H1 (cell line): ENCODE measurements at regions not wholly inside any gene's neighbourhood (a gene's known extent, or its start where the extent isn't known, plus 50 kb on each side); places are given as distances from the start of the nearest gene placed in this dataset.

Experiments
- KDM4A ChIP-seq: IDR thresholded peaks from one replicate; pipeline ENCODE4 v1.7.1; 2012; ENCODE audit warnings: low read depth, mild to moderate bottlenecking, moderate library complexity, low read length, inconsistent platforms; ENCODE audit not compliant: severe bottlenecking
- NANOG ChIP-seq: IDR thresholded peaks from 2 replicates; pipeline ENCODE4 v1.6.1; 2011; ENCODE audit warnings: low read length, low read depth, mild to moderate bottlenecking, inconsistent platforms; ENCODE audit not compliant: insufficient read depth, poor library complexity, severe bottlenecking
- NRF1 ChIP-seq: IDR thresholded peaks from 2 replicates; pipeline ENCODE4 v1.6.1; 2011; ENCODE audit warnings: mild to moderate bottlenecking, low read depth, low read length, improper control_type of control experiment
- POLR2A ChIP-seq, 2 experiments: IDR thresholded peaks; 1 replicate in 1 of 2; 2 replicates in 1 of 2; pipeline ENCODE4 v1.6.1; 2011; ENCODE audit warnings: low read depth in 2 of 2, low read length in 2 of 2, mild to moderate bottlenecking in 2 of 2; ENCODE audit errors: control extremely low read depth in 1 of 2
- POLR2AphosphoS5 ChIP-seq: IDR thresholded peaks from 2 replicates; pipeline ENCODE4 v1.6.1; 2011; ENCODE audit warnings: low read depth, low read length
- SP1 ChIP-seq: IDR thresholded peaks from 2 replicates; pipeline ENCODE4 v1.6.1; 2011; ENCODE audit warnings: low read depth, low read length
- TAF1 ChIP-seq: IDR thresholded peaks from 2 replicates; pipeline ENCODE4 v1.6.1; 2011; ENCODE audit warnings: mild to moderate bottlenecking, low read depth, low read length
- TF ChIP-seq, protein P1 (sequence below): IDR thresholded peaks from 2 replicates; pipeline ENCODE4 v1.6.1; 2011; ENCODE audit warnings: low read length, improper control_type of control experiment
- TF ChIP-seq, protein P2 (sequence below): IDR thresholded peaks from 2 replicates; pipeline ENCODE4 v1.6.1; 2012; ENCODE audit warnings: inconsistent platforms
- TF ChIP-seq, protein P3 (sequence below), 3 experiments: IDR thresholded peaks; 1 replicate in 2 of 3; 2 replicates in 1 of 3; pipeline versions ENCODE4 v1.5.1 to v1.6.1; 2011; ENCODE audit warnings: low read length in 3 of 3, mild to moderate bottlenecking in 3 of 3, inconsistent platforms in 2 of 3, low read depth in 1 of 3, moderate library complexity in 1 of 3; ENCODE audit not compliant: insufficient read depth in 1 of 3; ENCODE audit errors: control extremely low read depth in 1 of 3
- TF ChIP-seq, protein P4 (sequence below): IDR thresholded peaks from 2 replicates; pipeline ENCODE4 v1.6.1; 2012; ENCODE audit warnings: inconsistent platforms

DNA sequence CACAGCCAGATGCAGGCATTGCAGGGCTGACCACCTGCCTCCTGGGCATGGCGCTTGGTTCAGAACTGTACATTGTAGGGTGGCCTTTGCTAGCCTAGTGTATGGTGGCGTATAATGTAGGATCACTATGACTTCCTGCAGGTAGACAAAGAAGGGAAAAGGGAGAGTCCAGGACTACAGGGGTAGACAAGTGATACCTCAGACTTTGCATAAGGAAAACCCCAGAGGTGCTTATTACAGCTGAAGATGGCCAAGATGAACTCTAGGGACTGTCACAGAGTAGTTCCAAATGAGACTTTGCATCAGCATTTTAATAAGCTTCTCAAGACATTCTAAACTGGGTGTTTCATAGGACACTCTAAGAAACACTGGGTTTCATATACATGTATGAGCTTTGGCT lies 116.4 kb upstream of the PUDP start:
- TF ChIP-seq NRF1 (no peak), KDM4A (no peak), POLR2A (IDR thresholded peaks at IDR 0.05; ENCODE audit: control extremely low read depth in 1 of 2, low read depth in 2 of 2, low read length in 2 of 2) (no peak), SP1 (no peak), POLR2AphosphoS5 (no peak), TAF1 (no peak), NANOG (no peak)
- TF ChIP-seq, protein P1, sequence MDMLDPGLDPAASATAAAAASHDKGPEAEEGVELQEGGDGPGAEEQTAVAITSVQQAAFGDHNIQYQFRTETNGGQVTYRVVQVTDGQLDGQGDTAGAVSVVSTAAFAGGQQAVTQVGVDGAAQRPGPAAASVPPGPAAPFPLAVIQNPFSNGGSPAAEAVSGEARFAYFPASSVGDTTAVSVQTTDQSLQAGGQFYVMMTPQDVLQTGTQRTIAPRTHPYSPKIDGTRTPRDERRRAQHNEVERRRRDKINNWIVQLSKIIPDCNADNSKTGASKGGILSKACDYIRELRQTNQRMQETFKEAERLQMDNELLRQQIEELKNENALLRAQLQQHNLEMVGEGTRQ: no peak
- TF ChIP-seq, protein P2, sequence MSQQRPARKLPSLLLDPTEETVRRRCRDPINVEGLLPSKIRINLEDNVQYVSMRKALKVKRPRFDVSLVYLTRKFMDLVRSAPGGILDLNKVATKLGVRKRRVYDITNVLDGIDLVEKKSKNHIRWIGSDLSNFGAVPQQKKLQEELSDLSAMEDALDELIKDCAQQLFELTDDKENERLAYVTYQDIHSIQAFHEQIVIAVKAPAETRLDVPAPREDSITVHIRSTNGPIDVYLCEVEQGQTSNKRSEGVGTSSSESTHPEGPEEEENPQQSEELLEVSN: no peak
- TF ChIP-seq, protein P3, sequence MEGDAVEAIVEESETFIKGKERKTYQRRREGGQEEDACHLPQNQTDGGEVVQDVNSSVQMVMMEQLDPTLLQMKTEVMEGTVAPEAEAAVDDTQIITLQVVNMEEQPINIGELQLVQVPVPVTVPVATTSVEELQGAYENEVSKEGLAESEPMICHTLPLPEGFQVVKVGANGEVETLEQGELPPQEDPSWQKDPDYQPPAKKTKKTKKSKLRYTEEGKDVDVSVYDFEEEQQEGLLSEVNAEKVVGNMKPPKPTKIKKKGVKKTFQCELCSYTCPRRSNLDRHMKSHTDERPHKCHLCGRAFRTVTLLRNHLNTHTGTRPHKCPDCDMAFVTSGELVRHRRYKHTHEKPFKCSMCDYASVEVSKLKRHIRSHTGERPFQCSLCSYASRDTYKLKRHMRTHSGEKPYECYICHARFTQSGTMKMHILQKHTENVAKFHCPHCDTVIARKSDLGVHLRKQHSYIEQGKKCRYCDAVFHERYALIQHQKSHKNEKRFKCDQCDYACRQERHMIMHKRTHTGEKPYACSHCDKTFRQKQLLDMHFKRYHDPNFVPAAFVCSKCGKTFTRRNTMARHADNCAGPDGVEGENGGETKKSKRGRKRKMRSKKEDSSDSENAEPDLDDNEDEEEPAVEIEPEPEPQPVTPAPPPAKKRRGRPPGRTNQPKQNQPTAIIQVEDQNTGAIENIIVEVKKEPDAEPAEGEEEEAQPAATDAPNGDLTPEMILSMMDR (IDR thresholded peaks at IDR 0.05; ENCODE audit: control extremely low read depth in 1 of 3, insufficient read depth in 1 of 3, low read depth in 1 of 3, low read length in 3 of 3): no peak
- TF ChIP-seq, protein P4, sequence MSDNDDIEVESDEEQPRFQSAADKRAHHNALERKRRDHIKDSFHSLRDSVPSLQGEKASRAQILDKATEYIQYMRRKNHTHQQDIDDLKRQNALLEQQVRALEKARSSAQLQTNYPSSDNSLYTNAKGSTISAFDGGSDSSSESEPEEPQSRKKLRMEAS: no peak
